ENCODE measurements at regions not wholly inside any gene's neighbourhood (a gene's known extent, or its start where the extent isn't known, plus 50 kb on each side); places are given as distances from the start of the nearest gene placed in this dataset.

DNA sequence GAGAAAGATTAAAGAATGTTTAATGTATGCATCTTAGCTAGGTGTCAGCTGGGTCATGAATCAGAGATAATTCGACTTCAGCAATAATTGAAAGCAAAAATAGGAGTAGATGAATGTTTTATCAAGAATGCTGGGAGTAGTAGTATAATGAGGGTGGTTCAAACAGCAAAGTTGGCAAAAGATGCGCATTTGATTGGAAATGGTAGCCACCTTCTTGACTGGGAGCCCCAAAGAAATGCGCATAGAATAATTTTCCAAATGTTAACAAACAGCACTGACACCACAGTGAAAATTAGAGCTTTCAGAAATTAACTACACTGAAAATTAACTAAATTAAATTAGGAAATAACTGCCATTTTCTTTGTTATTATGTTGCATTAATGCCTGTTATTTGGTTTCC, 195.8 kb downstream of the TUSC7 start (continued):
- TF ChIP-seq, protein P1, sequence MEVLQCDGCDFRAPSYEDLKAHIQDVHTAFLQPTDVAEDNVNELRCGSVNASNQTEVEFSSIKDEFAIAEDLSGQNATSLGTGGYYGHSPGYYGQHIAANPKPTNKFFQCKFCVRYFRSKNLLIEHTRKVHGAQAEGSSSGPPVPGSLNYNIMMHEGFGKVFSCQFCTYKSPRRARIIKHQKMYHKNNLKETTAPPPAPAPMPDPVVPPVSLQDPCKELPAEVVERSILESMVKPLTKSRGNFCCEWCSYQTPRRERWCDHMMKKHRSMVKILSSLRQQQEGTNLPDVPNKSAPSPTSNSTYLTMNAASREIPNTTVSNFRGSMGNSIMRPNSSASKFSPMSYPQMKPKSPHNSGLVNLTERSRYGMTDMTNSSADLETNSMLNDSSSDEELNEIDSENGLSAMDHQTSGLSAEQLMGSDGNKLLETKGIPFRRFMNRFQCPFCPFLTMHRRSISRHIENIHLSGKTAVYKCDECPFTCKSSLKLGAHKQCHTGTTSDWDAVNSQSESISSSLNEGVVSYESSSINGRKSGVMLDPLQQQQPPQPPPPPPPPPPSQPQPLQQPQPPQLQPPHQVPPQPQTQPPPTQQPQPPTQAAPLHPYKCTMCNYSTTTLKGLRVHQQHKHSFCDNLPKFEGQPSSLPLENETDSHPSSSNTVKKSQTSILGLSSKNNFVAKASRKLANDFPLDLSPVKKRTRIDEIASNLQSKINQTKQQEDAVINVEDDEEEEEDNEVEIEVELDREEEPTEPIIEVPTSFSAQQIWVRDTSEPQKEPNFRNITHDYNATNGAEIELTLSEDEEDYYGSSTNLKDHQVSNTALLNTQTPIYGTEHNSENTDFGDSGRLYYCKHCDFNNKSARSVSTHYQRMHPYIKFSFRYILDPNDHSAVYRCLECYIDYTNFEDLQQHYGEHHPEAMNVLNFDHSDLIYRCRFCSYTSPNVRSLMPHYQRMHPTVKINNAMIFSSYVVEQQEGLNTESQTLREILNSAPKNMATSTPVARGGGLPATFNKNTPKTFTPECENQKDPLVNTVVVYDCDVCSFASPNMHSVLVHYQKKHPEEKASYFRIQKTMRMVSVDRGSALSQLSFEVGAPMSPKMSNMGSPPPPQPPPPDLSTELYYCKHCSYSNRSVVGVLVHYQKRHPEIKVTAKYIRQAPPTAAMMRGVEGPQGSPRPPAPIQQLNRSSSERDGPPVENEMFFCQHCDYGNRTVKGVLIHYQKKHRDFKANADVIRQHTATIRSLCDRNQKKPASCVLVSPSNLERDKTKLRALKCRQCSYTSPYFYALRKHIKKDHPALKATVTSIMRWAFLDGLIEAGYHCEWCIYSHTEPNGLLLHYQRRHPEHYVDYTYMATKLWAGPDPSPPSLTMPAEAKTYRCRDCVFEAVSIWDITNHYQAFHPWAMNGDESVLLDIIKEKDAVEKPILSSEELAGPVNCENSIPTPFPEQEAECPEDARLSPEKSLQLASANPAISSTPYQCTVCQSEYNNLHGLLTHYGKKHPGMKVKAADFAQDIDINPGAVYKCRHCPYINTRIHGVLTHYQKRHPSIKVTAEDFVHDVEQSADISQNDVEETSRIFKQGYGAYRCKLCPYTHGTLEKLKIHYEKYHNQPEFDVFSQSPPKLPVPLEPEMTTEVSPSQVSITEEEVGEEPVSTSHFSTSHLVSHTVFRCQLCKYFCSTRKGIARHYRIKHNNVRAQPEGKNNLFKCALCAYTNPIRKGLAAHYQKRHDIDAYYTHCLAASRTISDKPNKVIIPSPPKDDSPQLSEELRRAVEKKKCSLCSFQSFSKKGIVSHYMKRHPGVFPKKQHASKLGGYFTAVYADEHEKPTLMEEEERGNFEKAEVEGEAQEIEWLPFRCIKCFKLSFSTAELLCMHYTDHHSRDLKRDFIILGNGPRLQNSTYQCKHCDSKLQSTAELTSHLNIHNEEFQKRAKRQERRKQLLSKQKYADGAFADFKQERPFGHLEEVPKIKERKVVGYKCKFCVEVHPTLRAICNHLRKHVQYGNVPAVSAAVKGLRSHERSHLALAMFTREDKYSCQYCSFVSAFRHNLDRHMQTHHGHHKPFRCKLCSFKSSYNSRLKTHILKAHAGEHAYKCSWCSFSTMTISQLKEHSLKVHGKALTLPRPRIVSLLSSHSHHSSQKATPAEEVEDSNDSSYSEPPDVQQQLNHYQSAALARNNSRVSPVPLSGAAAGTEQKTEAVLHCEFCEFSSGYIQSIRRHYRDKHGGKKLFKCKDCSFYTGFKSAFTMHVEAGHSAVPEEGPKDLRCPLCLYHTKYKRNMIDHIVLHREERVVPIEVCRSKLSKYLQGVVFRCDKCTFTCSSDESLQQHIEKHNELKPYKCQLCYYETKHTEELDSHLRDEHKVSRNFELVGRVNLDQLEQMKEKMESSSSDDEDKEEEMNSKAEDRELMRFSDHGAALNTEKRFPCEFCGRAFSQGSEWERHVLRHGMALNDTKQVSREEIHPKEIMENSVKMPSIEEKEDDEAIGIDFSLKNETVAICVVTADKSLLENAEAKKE (CRISPR knock-in tag; IDR thresholded peaks at IDR 0.05) = no peak
- no peak for TF ChIP-seq EZH2 (IDR thresholded peaks at IDR 0.05; ENCODE audit: low read depth, unreplicated experiment)
- TF ChIP-seq JUNB (IDR thresholded peaks at IDR 0.05; ENCODE audit: unreplicated experiment) = no peak
- TF ChIP-seq, protein P2, sequence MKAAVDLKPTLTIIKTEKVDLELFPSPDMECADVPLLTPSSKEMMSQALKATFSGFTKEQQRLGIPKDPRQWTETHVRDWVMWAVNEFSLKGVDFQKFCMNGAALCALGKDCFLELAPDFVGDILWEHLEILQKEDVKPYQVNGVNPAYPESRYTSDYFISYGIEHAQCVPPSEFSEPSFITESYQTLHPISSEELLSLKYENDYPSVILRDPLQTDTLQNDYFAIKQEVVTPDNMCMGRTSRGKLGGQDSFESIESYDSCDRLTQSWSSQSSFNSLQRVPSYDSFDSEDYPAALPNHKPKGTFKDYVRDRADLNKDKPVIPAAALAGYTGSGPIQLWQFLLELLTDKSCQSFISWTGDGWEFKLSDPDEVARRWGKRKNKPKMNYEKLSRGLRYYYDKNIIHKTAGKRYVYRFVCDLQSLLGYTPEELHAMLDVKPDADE (IDR thresholded peaks at IDR 0.05) = no peak
- TF ChIP-seq CREB1 (CRISPR knock-in tag; IDR thresholded peaks at IDR 0.05; ENCODE audit: low read depth) = no peak
- TF ChIP-seq ZNF331 (CRISPR knock-in tag; IDR thresholded peaks at IDR 0.05; ENCODE audit: low read depth) = no peak
- TF ChIP-seq POLR2AphosphoS5 (IDR thresholded peaks at IDR 0.05; ENCODE audit: low read depth) = no peak
- TF ChIP-seq NANOG (IDR thresholded peaks at IDR 0.05; ENCODE audit: borderline replicate concordance) = no peak
- no peak for TF ChIP-seq ZNF114 (CRISPR knock-in tag; IDR thresholded peaks at IDR 0.05)
- no peak for TF ChIP-seq EZH2phosphoT487 (IDR thresholded peaks at IDR 0.05; ENCODE audit: unreplicated experiment)
- TF ChIP-seq, protein P3, sequence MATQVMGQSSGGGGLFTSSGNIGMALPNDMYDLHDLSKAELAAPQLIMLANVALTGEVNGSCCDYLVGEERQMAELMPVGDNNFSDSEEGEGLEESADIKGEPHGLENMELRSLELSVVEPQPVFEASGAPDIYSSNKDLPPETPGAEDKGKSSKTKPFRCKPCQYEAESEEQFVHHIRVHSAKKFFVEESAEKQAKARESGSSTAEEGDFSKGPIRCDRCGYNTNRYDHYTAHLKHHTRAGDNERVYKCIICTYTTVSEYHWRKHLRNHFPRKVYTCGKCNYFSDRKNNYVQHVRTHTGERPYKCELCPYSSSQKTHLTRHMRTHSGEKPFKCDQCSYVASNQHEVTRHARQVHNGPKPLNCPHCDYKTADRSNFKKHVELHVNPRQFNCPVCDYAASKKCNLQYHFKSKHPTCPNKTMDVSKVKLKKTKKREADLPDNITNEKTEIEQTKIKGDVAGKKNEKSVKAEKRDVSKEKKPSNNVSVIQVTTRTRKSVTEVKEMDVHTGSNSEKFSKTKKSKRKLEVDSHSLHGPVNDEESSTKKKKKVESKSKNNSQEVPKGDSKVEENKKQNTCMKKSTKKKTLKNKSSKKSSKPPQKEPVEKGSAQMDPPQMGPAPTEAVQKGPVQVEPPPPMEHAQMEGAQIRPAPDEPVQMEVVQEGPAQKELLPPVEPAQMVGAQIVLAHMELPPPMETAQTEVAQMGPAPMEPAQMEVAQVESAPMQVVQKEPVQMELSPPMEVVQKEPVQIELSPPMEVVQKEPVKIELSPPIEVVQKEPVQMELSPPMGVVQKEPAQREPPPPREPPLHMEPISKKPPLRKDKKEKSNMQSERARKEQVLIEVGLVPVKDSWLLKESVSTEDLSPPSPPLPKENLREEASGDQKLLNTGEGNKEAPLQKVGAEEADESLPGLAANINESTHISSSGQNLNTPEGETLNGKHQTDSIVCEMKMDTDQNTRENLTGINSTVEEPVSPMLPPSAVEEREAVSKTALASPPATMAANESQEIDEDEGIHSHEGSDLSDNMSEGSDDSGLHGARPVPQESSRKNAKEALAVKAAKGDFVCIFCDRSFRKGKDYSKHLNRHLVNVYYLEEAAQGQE (IDR thresholded peaks at IDR 0.05; ENCODE audit: unreplicated experiment) = no peak
- TF ChIP-seq CTCF (conservative IDR thresholded peaks at IDR 0.05; ENCODE audit: low read depth in 2 of 2) = no peak

All from GM23338 (cell line).